WERI-Rb-1 (cell line): ENCODE measurements at regions not wholly inside any gene's neighbourhood (a gene's known extent, or its start where the extent isn't known, plus 50 kb on each side); places are given as distances from the start of the nearest gene placed in this dataset.

Source experiments
- DNase-seq: peaks from one replicate; pipeline ENCODE4 v3.0.0-alpha.2; 2020
- H3K27ac ChIP-seq: fragments of 250-450 bp; sonication (Bioruptor Pico); 2 replicates; pipeline ENCODE4 v1.5.1; 2020; ENCODE audit warnings: mild to moderate bottlenecking, moderate library complexity
- H3K27me3 ChIP-seq: fragments of 250-450 bp; sonication (Bioruptor Pico); 2 replicates; pipeline ENCODE4 v1.5.1; 2021; ENCODE audit warnings: mild to moderate bottlenecking, low read depth, moderate library complexity; ENCODE audit not compliant: insufficient read depth, severe bottlenecking
- H3K36me3 ChIP-seq: fragments of 250-450 bp; sonication (Bioruptor Pico); 2 replicates; pipeline ENCODE4 v1.5.1; 2020; ENCODE audit warnings: mild to moderate bottlenecking, moderate library complexity
- H3K4me3 ChIP-seq: 2 replicates; pipeline ENCODE4 v1.5.1; 2011; ENCODE audit warnings: low read depth, mild to moderate bottlenecking, control low read depth, low read length
- H3K9me3 ChIP-seq: fragments of 250-450 bp; sonication (Bioruptor Pico); 2 replicates; pipeline ENCODE4 v1.5.1; 2021; ENCODE audit warnings: mild to moderate bottlenecking, moderate library complexity; ENCODE audit not compliant: severe bottlenecking
- TF ChIP-seq, protein P1 (sequence below): IDR thresholded peaks from 2 replicates; pipeline ENCODE4 v1.5.1; 2011; ENCODE audit warnings: low read depth, mild to moderate bottlenecking, control low read depth, inconsistent platforms, low read length

DNA sequence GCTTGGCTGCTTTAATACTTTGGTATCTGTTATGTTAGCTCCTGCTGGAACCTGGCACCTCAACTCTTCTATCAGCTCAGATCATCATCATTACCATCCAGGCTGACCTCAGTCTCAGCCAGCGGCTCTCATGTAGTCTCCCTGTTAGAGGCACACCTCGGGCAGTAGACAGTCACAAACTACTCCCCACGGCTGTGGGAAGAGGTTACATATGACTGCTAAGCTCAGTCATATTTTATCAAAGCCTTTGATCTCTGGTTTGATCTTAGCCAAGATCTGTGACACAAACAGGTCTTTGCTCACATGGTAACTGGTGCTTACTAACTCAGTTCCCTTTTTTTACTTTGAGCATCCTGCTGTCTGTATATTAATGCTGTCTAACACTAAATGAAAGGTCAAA lies 384.9 kb downstream of the CENPC start:
- Histone ChIP-seq H3K9me3 (no peaks in the 10 kb centered on the region), H3K4me3 (no peak overlapping the region), H3K36me3 (no peaks in the 10 kb centered on the region), H3K27ac (no peak overlapping the region), H3K27me3 (no peaks in the 10 kb centered on the region)
- TF ChIP-seq, protein P1, sequence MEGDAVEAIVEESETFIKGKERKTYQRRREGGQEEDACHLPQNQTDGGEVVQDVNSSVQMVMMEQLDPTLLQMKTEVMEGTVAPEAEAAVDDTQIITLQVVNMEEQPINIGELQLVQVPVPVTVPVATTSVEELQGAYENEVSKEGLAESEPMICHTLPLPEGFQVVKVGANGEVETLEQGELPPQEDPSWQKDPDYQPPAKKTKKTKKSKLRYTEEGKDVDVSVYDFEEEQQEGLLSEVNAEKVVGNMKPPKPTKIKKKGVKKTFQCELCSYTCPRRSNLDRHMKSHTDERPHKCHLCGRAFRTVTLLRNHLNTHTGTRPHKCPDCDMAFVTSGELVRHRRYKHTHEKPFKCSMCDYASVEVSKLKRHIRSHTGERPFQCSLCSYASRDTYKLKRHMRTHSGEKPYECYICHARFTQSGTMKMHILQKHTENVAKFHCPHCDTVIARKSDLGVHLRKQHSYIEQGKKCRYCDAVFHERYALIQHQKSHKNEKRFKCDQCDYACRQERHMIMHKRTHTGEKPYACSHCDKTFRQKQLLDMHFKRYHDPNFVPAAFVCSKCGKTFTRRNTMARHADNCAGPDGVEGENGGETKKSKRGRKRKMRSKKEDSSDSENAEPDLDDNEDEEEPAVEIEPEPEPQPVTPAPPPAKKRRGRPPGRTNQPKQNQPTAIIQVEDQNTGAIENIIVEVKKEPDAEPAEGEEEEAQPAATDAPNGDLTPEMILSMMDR, result no peak
- DNase-seq, result no peak

DNA sequence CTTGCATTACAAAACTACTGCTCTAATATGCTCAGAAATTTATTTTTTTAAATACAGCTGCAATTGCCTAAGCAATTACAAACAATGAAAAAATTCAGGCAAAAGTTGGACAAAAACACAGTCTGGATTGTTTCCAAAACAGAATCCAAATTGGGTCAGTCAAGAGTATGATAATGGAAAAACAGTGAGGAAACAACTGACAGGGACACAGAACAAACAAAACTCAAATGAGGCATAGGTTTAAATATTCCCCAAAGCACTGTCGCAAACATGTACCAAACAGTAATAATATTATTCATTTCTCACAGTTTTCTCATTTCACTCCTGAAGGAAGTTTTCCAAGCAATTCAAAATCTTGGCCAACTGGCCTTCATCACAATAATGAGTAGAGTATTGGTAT lies 386.6 kb downstream of the CENPC start:
- Histone ChIP-seq H3K36me3 (no peaks in the 10 kb centered on the region), H3K27ac (no peak overlapping the region), H3K9me3 (no peaks in the 10 kb centered on the region), H3K4me3 (no peak overlapping the region), H3K27me3 (no peaks in the 10 kb centered on the region)
- TF ChIP-seq, protein P1, result no peak
- DNase-seq, result no peak

DNA sequence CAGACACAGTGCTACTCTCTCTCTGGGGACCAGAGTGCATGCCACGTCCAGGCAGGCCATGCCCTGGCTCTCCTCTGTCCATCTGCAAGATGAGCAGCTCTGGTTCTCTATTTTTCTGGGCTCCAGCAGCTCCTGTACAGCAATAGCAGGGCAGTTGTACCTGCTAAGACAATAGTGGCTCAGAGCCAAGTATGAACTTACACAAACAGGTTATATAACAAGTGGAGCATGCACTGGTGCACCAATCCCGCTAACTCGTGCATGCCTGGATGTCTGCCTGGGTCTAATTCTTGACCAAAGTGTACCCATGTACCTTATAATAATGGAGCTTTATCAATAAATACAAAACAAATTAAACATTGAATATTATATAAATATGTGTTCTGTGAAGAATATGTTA lies 392.3 kb downstream of the CENPC start:
- H3K9me3 ChIP-seq, result no peaks in the 10 kb centered on the region
- no peak overlapping the region for H3K4me3 ChIP-seq
- TF ChIP-seq, protein P1, result no peak
- no peak overlapping the region for H3K27ac ChIP-seq
- no peak for DNase-seq
- no peaks in the 10 kb centered on the region for H3K27me3 ChIP-seq
- no peaks in the 10 kb centered on the region for H3K36me3 ChIP-seq

DNA sequence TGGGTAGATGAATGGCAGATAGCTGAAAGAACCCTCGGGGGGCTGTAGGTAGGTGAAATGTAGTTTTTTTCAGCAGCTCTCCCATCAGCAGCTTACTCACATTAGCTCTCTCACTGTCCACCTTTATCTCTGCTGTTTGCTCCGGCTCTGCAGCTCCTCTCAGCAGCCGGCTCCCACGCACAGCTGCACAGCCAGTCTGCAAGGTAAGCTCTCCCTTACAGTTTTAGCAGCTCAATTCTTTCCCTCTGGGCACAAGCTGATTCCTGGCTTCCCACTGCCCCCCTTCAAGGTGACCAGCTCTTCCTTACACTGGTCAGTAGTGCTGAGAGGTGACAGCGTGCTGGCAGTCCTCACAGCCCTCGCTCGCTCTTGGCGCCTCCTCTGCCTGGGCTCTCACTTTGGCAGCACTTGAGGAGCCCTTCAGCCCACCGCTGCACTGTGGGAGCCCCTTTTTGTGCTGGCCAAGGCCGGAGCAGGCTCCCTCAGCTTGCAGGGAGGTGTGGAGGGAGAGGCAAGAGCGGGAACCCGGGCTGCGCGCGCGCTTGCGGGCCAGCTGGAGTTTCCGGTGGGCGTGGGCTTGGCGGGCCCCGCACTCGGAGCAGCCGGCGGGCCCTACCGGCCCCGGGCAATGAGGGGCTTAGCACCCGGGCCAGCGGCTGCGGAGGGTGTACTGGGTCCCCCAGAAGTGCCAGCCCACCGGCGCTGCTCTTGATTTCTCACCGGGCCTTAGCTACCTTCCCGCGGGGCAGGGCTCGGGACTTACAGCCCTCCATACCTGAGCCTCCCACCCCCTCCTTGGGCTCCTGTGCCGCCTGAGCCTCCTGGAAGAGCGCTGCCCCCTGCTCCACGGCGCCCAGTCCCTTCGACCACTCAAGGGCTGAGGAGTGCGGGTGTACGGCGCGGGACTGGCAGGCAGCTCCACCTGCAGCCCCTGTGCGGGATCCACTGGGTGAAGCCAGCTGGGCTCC lies 393.6 kb downstream of the CENPC start:
- no peak for DNase-seq
- TF ChIP-seq, protein P1, result no peak
- no peaks in the 10 kb centered on the region for H3K9me3 ChIP-seq
- H3K27ac ChIP-seq, result no peak overlapping the region
- H3K36me3 ChIP-seq, result no peaks in the 10 kb centered on the region
- no peak overlapping the region for H3K4me3 ChIP-seq
- H3K27me3 ChIP-seq, result no peaks in the 10 kb centered on the region

DNA sequence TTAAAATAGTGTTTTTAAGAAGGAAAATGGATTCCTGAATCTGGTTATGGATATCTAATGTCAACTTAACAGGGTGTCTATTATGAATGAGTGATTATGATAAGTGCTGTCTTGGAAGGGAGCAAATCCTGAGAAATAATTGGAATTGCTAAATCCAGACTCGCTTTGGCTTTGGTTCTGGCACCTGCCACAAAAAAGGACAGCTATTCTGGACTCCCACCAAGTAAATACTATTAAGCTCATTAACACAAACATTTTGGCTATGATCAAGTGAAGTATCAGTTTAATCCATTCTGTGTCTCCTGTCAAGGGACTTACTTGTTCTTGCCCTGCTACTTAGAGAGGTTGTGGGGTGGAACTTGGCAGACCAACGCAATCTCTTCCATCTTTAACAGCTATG lies 403.7 kb downstream of the CENPC start:
- Histone ChIP-seq H3K27me3 (no peaks in the 10 kb centered on the region), H3K4me3 (no peak overlapping the region), H3K27ac (no peak overlapping the region), H3K36me3 (no peaks in the 10 kb centered on the region), H3K9me3 (no peaks in the 10 kb centered on the region)
- TF ChIP-seq, protein P1, result no peak
- peak; percentile 12 for DNase-seq
